SK-N-DZ (cell line): ENCODE measurements at regions not wholly inside any gene's neighbourhood (a gene's known extent, or its start where the extent isn't known, plus 50 kb on each side); places are given as distances from the start of the nearest gene placed in this dataset.
A peak's percentile ranks its signal among the peaks of the same experiment; 100 is the strongest.

Experiments
- DNase-seq: peaks from one replicate; pipeline ENCODE4 v3.0.0-alpha.2; 2015; ENCODE audit warnings: low spot score

GRCh38 chr1:82901118-82901517 is 1097.8 kb downstream of the TTLL7 start:
- no peak for DNase-seq

GRCh38 chr1:82899017-82899416 is 1098.3 kb downstream of the ADGRL2 start:
- no peak for DNase-seq

- no peak for DNase-seq
These were observed 1096.8 kb downstream of the ADGRL2 start for GRCh38 chr1:82897549-82897948.

GRCh38 chr1:82896036-82896435 is 1095.3 kb downstream of the ADGRL2 start:
- no peak for DNase-seq

DNA sequence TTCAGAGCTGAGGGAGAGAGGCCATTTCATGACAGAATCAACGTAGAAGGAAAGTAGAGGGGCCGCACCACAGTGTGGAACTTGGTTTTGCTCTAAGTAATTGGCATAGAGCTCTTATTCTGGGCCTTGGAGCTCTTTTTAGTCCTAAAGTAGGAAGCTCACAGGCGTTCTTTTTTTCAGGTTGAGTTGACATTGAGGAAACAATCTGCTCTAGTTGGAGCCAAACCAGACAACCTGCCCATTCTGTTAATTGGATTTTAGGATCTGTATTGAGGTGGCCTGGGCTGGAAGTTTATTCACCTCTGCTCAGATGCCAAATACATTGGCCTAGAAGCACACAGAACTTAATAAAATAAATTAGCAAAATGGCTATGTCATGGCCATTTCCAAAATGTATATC is 1093.9 kb downstream of the ADGRL2 start:
- peak; percentile 76 for DNase-seq

- no peak for DNase-seq
These were observed 1093.2 kb downstream of the ADGRL2 start for GRCh38 chr1:82893712-82894470.

DNA sequence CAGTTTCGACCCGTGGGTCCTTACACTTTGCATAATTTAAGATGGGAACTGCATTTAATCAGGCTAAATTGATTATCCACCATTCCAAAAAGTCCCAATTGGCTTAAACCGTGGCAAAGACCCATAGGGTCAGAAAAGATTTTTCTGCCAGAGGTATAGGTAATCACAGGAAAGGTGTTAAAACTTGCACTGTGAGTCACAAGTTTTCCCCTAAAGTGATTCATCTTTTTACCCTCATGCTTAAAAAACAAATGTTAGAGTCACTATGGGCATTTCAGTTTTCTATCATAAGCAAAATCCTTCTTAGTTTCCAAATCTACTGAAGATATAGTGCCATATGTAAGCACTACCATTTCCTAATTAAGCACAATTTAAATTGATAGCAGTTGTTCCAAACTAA is 1079.8 kb downstream of the ADGRL2 start:
- no peak for DNase-seq

DNA sequence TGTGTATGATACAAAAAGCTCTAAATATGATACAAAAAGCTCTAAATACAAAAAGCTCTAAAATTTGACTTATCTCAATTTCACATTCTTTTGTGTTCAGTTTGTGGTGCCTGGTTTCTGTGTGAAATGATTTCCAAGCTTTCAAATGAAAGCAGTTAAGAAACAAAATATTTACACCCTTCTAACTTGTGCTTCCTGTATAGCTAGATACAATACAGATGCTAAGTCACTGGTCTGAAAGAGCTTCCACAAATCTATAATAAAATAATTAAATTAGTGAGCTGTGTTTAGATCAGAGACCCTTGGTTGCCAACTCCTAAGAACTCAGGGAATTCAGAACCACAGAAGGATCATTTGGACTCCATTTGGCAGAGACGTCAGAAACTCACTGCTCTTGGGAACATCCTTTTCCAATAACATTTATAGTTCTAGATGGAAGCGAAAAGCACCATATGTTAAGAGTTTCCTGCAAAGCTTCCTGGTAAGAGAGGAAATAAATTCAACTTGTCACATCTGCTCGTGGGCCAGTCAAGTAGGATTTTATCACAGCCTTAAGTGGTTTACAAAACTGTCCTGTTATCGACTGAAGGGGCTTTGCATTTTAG is 1079.1 kb downstream of the ADGRL2 start:
- DNase-seq = peak; percentile 13

GRCh38 chr1:82875170-82875569 is 1074.4 kb downstream of the ADGRL2 start:
- no peak for DNase-seq

- DNase-seq = no peak
These were observed 1073.3 kb downstream of the ADGRL2 start for GRCh38 chr1:82874041-82874440.

- DNase-seq = no peak
These were observed 1069.6 kb downstream of the ADGRL2 start for GRCh38 chr1:82870332-82870731.

DNA sequence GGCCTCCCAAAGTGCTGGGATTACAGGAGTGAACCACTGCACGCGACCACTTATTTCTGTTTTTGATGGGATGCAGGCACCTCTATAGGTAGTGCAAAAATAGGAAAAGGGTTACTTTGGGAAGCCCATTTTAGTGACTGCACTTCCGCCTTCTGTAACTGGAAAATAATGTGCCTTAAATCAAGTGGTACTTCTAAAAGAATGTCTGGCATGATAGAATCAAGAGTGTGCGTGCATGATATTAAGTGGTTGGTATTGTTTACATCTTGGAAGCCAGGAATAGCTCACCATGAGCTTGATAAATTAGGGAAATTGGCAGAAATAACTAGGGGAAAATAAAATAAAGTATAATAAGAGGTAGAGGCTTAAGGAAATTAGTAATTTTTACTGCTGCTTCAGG is 1067.0 kb downstream of the ADGRL2 start:
- DNase-seq = no peak

- DNase-seq = no peak
These were observed 1061.0 kb downstream of the ADGRL2 start for GRCh38 chr1:82861749-82862148.

DNA sequence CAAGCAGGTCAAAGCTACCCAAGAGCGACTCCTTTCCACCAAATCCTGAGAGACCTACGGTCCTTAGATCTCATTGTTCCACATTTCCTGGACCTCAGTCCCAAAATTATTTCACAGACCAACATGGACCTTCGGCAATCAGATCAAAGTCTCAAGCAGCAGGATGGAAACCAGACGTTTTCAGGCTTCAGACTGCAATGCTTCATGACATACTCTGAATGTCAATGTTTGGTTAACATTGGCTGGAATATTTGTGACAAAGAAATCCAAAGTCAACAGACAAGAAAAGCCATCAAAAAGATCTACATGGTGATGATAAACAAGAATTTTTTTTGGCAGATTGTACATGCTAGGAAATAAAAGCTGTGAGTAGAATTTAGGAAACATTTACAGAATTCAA is 1057.3 kb downstream of the ADGRL2 start:
- no peak for DNase-seq

DNA sequence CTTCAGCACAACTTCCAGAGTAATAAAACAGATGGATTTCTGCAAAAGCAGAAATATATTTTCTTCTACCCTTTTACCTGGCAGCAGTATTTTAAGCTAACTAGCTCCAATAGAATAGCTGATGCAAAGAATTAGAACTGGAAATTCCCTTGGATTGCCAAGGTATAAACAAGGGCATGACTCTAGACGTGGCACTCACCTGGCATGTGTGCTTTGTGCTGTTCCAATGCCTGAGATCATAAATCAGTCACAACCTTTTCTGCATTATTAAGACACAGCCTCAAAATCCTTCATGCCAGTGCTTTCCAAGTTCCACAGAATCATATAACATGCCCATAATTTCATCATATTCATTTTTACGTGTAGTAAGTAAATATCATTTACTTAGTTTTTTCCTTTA is 1048.7 kb downstream of the ADGRL2 start:
- DNase-seq = no peak

DNA sequence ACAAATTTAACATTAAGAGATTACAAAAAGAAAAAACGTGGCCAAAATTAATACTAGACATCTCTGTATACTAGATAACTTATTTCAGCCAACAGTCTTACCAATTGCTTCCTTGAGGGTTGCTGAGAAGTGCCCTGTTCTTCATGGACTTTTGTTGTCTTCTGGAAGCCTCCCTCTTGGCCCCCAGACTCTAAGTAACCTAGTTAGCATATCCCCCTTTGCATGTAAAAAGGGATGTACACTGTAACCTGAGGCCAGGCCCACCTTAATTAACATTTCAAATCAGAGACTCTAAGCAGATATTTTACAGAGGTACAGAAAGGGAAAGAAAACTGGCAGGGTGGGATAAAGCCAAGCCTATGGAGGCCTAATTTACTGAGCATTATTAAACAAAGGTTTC is 1047.3 kb downstream of the ADGRL2 start:
- DNase-seq = no peak

DNA sequence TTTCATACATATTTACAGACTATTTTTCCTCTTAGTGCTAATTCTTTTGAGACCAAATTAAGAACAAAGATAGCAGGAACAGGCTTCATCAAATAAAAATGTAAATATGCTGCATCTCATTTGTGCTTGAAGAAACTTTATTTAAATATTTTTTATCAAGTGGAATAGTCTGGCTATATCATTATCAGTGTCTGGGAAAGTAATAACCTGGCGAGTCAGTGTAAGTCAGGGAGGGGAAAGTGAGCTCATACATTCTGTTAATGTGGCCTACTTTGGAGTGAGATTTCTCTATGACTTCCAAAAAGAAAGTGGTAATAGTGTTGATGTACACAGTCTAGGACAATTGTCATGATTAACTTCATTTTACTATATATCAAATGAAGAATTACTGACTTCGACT is 1045.1 kb downstream of the ADGRL2 start:
- no peak for DNase-seq

GRCh38 chr1:82844911-82845827 is 1044.4 kb downstream of the ADGRL2 start:
- DNase-seq = no peak

- no peak for DNase-seq
These were observed 1043.7 kb downstream of the ADGRL2 start for GRCh38 chr1:82844447-82844846.

- DNase-seq = no peak
These were observed 1043.1 kb downstream of the ADGRL2 start for GRCh38 chr1:82843876-82844275.

DNA sequence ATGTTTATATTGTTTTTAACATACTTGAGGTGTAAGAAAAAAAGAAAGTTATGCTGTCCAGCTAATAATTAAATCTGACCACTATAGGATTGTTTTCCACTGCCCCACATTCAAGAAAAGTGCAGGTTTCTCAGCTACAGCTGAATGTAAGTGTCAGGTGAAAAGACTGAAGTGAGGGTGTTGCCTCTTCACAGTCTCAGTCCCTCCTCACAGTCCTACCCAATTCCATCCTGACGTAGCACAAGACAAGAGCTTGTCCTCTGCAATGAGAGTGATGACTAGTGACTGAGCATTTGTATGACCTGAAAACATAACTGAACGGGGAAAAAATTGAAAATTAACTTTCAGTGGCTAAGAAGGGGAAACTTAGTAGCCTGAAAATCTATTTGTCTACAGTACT is 1039.5 kb downstream of the ADGRL2 start:
- no peak for DNase-seq

DNA sequence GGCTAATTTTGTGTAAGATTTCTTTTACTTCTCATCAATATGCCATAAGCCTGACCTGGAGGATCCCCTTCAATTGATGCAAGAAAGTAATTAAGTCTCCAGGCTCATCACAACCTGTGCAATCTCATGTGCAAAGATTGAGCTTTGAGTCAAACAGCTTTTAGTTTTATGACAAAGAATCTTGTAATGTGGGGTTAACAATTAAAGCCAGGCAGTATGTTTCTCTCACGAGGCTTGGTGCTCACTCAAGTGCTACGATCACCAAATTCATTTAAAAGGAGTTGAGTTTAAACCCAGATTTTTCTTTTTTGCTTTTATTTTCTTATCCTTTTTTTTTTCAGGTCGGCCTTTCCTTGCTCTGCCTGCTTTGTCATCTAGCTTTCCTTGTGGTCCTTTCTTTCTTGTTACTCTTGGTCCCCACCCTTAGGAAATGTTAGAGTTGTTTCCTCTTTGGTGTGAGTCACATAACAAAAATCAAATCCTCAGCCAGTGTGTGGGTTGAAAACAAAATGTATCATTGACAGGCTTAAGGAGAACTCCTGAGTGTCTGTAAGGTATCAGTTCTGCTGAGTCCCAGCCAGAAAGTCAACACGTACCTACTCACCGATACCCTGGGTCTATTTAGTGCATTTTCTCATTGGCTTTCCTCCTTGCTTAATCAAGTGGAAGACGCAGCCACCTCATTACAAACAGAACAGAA is 1037.2 kb downstream of the ADGRL2 start:
- DNase-seq = no peak
